ENCODE measurements at regions not wholly inside any gene's neighbourhood (a gene's known extent, or its start where the extent isn't known, plus 50 kb on each side); places are given as distances from the start of the nearest gene placed in this dataset.

DNA sequence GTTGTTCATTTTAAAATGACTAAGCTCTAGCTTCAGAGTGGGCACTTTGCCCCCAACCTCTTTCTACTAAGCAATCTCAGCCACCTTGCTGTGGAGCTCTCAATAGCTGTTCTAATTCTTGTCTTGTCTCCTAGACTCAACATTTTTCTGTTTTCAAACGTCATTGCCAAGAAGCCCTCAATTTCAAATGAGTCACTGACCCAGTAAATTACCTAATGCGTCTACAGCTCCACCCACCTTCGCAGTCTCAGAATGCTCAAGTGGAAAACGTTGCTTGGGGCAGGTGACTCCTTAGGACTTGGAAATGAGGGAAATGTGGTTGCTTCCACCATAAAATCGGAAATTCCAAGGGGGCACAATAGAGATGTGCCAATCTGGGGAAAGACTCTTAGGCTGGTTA, 59.0 kb downstream of the ING2 start:
- no peak overlapping the region for H3K4me3 ChIP-seq
- H3K4me1 ChIP-seq, result no peaks in the 10 kb centered on the region
- POLR2A ChIA-PET, result no interaction called here
- peak; percentile 34 to 59; a peak in 3 of 6 replicates for ATAC-seq
- H3K9me3 ChIP-seq, result no peaks in the 10 kb centered on the region
- CTCF ChIA-PET, result interaction anchor here (0.5 kb wide), 1 partner anchor 1355 kb away, joined by 3 read pairs; no protein-coding TSS in a partner anchor
- WGBS (ENCODE audit: missing lambda C conversion rate), result 30% methylated on average over 5 of the region's 5 CpGs
- FAIRE-seq, result no peak
- peak in 1 of 2 experiments; percentile 30 for DNase-seq (ENCODE audit: low read depth in 1 of 2, low spot score in 1 of 2)
- 0 out of 3 replicates have a peak overlapping the region, but pooled peaks have one; percentile 8 for H3K4me2 ChIP-seq
- no peak for TF ChIP-seq POLR2AphosphoS2 (conservative IDR thresholded peaks at IDR 0.05; ENCODE audit: low read length)
- TF ChIP-seq RNF2 (IDR thresholded peaks at IDR 0.05; ENCODE audit: borderline replicate concordance, low read depth), result no peak
- TF ChIP-seq ZNF302 (CRISPR knock-in tag; IDR thresholded peaks at IDR 0.05), result no peak
- TF ChIP-seq JUN (IDR thresholded peaks at IDR 0.05), result no peak
- no peak for TF ChIP-seq HOXB5 (CRISPR knock-in tag; IDR thresholded peaks at IDR 0.05)
- no peak for TF ChIP-seq KDM1A (IDR thresholded peaks at IDR 0.05; ENCODE audit: low read depth)
- TF ChIP-seq NPAS2 (CRISPR knock-in tag; IDR thresholded peaks at IDR 0.05; ENCODE audit: borderline replicate concordance), result no peak
- TF ChIP-seq TFCP2L1 (CRISPR knock-in tag; IDR thresholded peaks at IDR 0.05), result no peak
- no peak overlapping the region for H3K27ac ChIP-seq

- H3K9me3 ChIP-seq, result no peaks in the 10 kb centered on the region
- ATAC-seq (peak; percentile 66 to 79; a peak in 5 of 6 replicates), FAIRE-seq (no peak), DNase-seq (ENCODE audit: low read depth in 1 of 2, low spot score in 1 of 2) (peak; percentile 19 to 36)
- H3K4me1 ChIP-seq, result peaks cover 7% of the 10 kb centered on the region; the same call in 1 of the 3 replicates
- WGBS (ENCODE audit: missing lambda C conversion rate), result 49% methylated on average over 10 of the region's 10 CpGs
- TF ChIP-seq RNF2 (IDR thresholded peaks at IDR 0.05; ENCODE audit: borderline replicate concordance, low read depth), result no peak
- CTCF ChIA-PET, result interaction anchor here (0.8 kb wide), 2 partner anchors 29 to 66 kb away, joined by 3 read pairs; no protein-coding TSS in a partner anchor
- H3K4me3 ChIP-seq, result peak overlapping the region; percentile 25; the same call in 2 of the 3 replicates
- H3K27ac ChIP-seq, result peak overlapping the region in 1 of 2 experiments; percentile 31; a peak in 1 of 6 replicates
- POLR2A ChIA-PET, result no interaction called here
- peak overlapping the region; percentile 72 for H3K4me2 ChIP-seq
These were observed 66.6 kb downstream of the ING2 start for GRCh38 chr4:183571350-183571941.

GRCh38 chr4:183576701-183577404, 72.0 kb downstream of the ING2 start:
- WGBS (ENCODE audit: missing lambda C conversion rate), result 77% methylated on average over 6 of the region's 6 CpGs
- H3K9me3 ChIP-seq, result no peaks in the 10 kb centered on the region
- FAIRE-seq (no peak), ATAC-seq (no peak), DNase-seq (ENCODE audit: low read depth in 1 of 2, low spot score in 1 of 2) (no peak)
- ChIA-PET POLR2A (no interaction called here), CTCF (interaction anchor here (1.3 to 1.4 kb wide), 2 partner anchors 24 to 333 kb away, joined by 3 read pairs; no protein-coding TSS in a partner anchor)
- no peaks in the 10 kb centered on the region for H3K4me1 ChIP-seq
- TF ChIP-seq TFCP2L1 (CRISPR knock-in tag; IDR thresholded peaks at IDR 0.05) (no peak), EHMT2 (IDR thresholded peaks at IDR 0.05; ENCODE audit: low read depth) (no peak), CHD4 (IDR thresholded peaks at IDR 0.05; ENCODE audit: borderline replicate concordance) (no peak), HOXA7 (CRISPR knock-in tag; IDR thresholded peaks at IDR 0.05) (no peak), SREBF2 (IDR thresholded peaks at IDR 0.05) (no peak), BHLHE40 (IDR thresholded peaks at IDR 0.05; ENCODE audit: low read depth, low read length) (no peak)
- TF ChIP-seq, protein P1, sequence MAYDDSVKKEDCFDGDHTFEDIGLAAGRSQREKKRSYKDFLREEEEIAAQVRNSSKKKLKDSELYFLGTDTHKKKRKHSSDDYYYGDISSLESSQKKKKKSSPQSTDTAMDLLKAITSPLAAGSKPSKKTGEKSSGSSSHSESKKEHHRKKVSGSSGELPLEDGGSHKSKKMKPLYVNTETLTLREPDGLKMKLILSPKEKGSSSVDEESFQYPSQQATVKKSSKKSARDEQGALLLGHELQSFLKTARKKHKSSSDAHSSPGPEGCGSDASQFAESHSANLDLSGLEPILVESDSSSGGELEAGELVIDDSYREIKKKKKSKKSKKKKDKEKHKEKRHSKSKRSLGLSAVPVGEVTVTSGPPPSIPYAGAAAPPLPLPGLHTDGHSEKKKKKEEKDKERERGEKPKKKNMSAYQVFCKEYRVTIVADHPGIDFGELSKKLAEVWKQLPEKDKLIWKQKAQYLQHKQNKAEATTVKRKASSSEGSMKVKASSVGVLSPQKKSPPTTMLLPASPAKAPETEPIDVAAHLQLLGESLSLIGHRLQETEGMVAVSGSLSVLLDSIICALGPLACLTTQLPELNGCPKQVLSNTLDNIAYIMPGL (CRISPR knock-in tag; IDR thresholded peaks at IDR 0.05; ENCODE audit: borderline replicate concordance), result no peak
- no peak overlapping the region for H3K4me3 ChIP-seq
- H3K27ac ChIP-seq, result no peak overlapping the region
- no peak overlapping the region for H3K4me2 ChIP-seq

- FAIRE-seq, result no peak
- ATAC-seq, result no peak
- no peak for DNase-seq (ENCODE audit: low read depth in 1 of 2, low spot score in 1 of 2)
- Histone ChIP-seq H3K4me1 (no peaks in the 10 kb centered on the region), H3K27ac (no peak overlapping the region), H3K9me3 (no peaks in the 10 kb centered on the region), H3K4me3 (no peak overlapping the region), H3K4me2 (no peak overlapping the region)
- ChIA-PET POLR2A (no interaction called here), CTCF (interaction anchor here (1.5 kb wide), 1 partner anchor 15 kb away, joined by 4 read pairs; no protein-coding TSS in a partner anchor)
- no peak for TF ChIP-seq CBX8 (IDR thresholded peaks at IDR 0.05)
- no peak for TF ChIP-seq FOXS1 (CRISPR knock-in tag; IDR thresholded peaks at IDR 0.05)
- TF ChIP-seq, protein P2, sequence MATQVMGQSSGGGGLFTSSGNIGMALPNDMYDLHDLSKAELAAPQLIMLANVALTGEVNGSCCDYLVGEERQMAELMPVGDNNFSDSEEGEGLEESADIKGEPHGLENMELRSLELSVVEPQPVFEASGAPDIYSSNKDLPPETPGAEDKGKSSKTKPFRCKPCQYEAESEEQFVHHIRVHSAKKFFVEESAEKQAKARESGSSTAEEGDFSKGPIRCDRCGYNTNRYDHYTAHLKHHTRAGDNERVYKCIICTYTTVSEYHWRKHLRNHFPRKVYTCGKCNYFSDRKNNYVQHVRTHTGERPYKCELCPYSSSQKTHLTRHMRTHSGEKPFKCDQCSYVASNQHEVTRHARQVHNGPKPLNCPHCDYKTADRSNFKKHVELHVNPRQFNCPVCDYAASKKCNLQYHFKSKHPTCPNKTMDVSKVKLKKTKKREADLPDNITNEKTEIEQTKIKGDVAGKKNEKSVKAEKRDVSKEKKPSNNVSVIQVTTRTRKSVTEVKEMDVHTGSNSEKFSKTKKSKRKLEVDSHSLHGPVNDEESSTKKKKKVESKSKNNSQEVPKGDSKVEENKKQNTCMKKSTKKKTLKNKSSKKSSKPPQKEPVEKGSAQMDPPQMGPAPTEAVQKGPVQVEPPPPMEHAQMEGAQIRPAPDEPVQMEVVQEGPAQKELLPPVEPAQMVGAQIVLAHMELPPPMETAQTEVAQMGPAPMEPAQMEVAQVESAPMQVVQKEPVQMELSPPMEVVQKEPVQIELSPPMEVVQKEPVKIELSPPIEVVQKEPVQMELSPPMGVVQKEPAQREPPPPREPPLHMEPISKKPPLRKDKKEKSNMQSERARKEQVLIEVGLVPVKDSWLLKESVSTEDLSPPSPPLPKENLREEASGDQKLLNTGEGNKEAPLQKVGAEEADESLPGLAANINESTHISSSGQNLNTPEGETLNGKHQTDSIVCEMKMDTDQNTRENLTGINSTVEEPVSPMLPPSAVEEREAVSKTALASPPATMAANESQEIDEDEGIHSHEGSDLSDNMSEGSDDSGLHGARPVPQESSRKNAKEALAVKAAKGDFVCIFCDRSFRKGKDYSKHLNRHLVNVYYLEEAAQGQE (IDR thresholded peaks at IDR 0.05), result no peak
- TF ChIP-seq HDAC2 (IDR thresholded peaks at IDR 0.05), result no peak
- no peak for TF ChIP-seq NPAS2 (CRISPR knock-in tag; IDR thresholded peaks at IDR 0.05; ENCODE audit: borderline replicate concordance)
- TF ChIP-seq SREBF2 (IDR thresholded peaks at IDR 0.05), result no peak
- no peak for TF ChIP-seq MAZ (IDR thresholded peaks at IDR 0.05; ENCODE audit: borderline replicate concordance, low read depth, low read length)
- WGBS (ENCODE audit: missing lambda C conversion rate), result 78% methylated on average over 3 of the region's 3 CpGs
These were observed 75.5 kb downstream of the ING2 start for GRCh38 chr4:183580370-183580769.

Measured in A549 (cell line).